AG09309 (cell line): ENCODE measurements at regions not wholly inside any gene's neighbourhood (a gene's known extent, or its start where the extent isn't known, plus 50 kb on each side); places are given as distances from the start of the nearest gene placed in this dataset.

ENCODE experiments used
- DNase-seq: peaks from one replicate; pipeline ENCODE4 v3.0.0-alpha.2; 2010; ENCODE audit warnings: low read depth
- H3K4me3 ChIP-seq: 2 replicates; pipeline ENCODE4 v1.5.1; 2011; ENCODE audit warnings: mild to moderate bottlenecking, low read depth, low read length, moderate library complexity; ENCODE audit not compliant: control insufficient read depth
- TF ChIP-seq, protein P1 (sequence below): IDR thresholded peaks from 2 replicates; pipeline ENCODE4 v1.5.1; 2011; ENCODE audit warnings: mild to moderate bottlenecking, low read depth, low read length, inconsistent platforms; ENCODE audit not compliant: insufficient read depth, control insufficient read depth; ENCODE audit errors: missing control alignments

DNA sequence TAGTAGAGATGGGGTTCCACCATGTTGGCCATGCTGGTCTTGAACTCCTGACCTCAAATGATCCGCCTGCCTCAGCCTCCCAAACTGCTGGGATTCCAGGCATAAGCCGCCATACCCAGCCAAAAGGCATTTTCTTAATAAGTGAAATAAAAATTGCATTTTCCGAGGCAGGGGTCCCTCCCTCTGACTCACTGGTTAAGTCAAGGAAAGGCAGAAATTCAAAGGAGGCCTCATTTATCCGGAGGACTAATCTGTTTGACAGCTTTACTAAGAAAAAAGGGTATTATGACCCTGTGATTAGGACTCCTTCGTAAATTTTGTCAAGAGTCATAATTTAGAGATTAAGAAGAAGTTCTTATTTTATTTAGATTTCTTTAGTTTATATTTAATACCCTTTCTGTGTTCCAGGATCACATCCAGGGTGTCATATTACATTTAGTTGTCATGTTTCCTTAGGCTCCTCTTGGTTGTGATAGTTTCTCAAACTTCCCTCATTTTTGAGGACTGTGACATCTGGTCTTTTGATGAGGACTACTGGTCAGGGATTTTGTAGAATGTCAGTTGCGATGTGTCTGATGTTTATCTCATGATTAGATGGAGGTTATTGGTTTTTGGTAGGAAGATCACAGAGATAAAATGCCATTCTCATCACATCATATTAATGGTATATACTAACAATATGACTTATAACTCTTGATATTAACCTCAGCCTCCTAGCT, 753.7 kb upstream of the AMOT start:
- no peak for DNase-seq
- TF ChIP-seq, protein P1, sequence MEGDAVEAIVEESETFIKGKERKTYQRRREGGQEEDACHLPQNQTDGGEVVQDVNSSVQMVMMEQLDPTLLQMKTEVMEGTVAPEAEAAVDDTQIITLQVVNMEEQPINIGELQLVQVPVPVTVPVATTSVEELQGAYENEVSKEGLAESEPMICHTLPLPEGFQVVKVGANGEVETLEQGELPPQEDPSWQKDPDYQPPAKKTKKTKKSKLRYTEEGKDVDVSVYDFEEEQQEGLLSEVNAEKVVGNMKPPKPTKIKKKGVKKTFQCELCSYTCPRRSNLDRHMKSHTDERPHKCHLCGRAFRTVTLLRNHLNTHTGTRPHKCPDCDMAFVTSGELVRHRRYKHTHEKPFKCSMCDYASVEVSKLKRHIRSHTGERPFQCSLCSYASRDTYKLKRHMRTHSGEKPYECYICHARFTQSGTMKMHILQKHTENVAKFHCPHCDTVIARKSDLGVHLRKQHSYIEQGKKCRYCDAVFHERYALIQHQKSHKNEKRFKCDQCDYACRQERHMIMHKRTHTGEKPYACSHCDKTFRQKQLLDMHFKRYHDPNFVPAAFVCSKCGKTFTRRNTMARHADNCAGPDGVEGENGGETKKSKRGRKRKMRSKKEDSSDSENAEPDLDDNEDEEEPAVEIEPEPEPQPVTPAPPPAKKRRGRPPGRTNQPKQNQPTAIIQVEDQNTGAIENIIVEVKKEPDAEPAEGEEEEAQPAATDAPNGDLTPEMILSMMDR: no peak
- H3K4me3 ChIP-seq: no peak overlapping the region

DNA sequence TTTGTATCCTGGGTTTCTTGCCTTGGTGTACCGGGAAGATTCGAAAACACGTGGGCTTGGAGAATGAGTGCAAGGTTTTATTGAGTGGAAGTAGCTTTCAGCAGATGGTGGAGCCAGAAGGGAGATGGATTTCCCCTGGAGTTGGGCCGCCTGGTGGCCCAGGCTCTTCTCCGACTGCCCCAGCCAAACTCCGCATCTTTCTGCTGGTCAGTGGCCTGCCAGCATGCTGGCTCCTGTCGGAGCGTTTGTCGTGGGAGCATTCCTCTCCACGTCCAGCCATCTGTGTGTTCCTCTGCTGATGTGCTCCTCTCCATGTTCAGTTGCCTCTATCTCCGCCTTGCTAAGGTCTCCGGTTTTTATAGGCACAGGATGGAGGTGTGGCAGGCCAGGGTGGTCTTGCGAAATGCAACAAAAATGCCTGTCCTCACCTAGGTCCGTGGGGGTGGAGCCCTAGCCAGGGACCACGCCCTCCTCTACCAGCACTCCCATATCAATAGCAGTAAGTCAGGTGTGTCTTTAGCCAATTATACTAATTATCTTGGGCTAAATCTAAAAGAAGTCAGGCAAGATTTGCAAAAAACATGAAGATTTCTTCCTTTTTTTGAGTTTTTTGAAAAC, 745.8 kb upstream of the AMOT start:
- H3K4me3 ChIP-seq: no peak overlapping the region
- TF ChIP-seq, protein P1: no peak
- no peak for DNase-seq

DNA sequence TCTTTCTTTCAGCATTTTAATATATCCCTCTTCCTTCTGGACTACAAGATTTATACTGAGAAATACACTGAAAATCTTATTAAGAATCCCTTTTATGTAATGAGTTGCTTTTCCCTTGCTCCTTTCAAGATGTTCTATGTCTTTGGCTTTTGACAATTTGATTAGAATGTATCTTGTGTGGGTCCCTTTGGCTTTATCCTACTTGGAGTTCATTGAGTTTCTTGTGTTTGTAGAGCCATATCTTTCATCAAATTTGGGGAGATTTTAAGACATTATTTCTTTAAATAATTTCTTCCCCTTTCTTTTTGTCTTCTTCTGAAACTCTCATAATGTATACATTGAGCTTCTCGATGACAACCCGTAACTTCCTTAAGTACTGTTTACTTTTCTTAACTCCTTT, 739.9 kb upstream of the AMOT start:
- TF ChIP-seq, protein P1: no peak
- no peak overlapping the region for H3K4me3 ChIP-seq
- no peak for DNase-seq

DNA sequence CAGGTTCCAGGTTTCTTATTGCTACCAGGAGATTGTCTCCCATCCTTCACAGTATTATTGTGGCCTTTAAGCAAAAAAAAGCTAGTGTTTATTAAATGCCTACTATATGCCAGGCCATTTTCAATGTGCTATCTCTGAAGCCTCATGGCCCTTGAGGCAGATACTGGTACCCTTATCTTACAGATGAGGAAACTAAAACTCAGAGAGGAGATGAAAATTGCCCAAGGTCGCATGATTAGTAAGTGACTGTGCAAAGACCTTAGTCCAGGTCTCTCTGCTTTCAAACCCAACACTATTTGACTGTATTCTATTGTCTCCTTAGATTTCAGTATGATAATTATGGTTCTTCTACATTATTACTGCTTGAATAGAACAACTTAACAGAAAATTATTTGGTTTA, 717.9 kb upstream of the AMOT start:
- DNase-seq: no peak
- TF ChIP-seq, protein P1: no peak
- H3K4me3 ChIP-seq: no peak overlapping the region

DNA sequence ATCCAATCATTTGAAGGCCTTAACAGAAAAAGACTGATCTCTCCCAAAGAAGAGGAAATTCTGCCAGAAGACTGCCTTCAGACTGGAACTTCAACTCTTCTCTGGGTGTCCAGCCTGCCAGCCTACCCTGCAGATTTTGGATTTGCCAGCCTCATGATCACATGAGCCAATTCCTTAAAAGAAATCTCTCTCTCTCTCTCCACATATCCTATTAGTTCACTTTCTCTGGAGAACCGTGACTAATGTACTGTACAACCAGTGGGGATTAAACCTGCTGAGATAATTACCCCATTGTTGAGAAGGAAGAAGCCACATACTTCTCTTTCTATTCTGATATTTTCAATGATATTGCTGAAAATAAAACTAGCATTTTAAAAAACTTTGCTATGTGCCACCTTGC, 711.3 kb upstream of the AMOT start:
- no peak overlapping the region for H3K4me3 ChIP-seq
- no peak for DNase-seq
- TF ChIP-seq, protein P1: no peak

DNA sequence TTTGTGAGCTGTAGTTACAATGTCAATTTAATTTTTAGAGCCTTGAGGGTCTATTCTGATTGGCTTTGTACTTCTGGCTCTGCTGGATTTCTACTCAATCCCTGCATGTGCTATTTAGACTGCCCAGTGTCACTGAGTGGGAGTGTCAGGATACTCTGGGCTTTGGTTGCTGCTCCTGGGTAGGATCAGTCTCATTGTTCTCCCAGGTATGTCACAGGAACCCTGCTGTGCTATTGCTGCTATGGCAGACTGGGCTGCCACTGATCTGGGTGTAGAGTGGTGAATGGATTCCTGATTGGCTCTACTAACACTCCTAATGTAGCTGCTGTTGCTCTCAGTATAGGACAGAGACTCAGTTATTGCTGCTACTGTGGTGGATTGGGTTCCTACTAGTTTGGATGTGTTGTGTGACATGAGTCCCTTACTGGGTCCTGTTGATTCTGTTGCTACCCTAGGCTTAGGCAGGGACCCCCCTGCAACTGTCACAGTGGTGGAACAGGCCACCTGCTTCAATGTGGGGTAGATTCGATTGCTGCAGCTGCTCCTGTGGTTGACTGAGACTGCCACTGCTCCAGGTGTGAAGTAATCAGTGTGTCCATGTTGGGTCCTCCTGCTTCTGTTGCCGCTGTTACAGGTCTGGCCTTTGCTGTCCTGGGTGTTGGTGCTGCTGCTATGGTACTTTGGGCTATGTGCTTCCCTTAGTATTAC, 707.8 kb upstream of the AMOT start:
- H3K4me3 ChIP-seq: no peak overlapping the region
- TF ChIP-seq, protein P1: no peak
- no peak for DNase-seq
